ENCODE measurements at regions not wholly inside any gene's neighbourhood (a gene's known extent, or its start where the extent isn't known, plus 50 kb on each side); places are given as distances from the start of the nearest gene placed in this dataset.

GRCh38 chr13:63199508-63199907, 1783.9 kb upstream of the PCDH20 start:
- TF ChIP-seq CTCF (IDR thresholded peaks at IDR 0.05; ENCODE audit: low read depth, low read length, missing input control) (no peak), ZBTB33 (IDR thresholded peaks at IDR 0.05) (no peak), REST (IDR thresholded peaks at IDR 0.05) (no peak), RAD21 (IDR thresholded peaks at IDR 0.05) (no peak), TAF1 (conservative IDR thresholded peaks at IDR 0.05) (no peak), RXRA (IDR thresholded peaks at IDR 0.05) (no peak), ATF3 (IDR thresholded peaks at IDR 0.05) (no peak), MAX (IDR thresholded peaks at IDR 0.05) (no peak)

All from liver (tissue), 3 donors.